HFFc6 (cell line): ENCODE measurements at regions not wholly inside any gene's neighbourhood (a gene's known extent, or its start where the extent isn't known, plus 50 kb on each side); places are given as distances from the start of the nearest gene placed in this dataset.

Source experiments
- DNase-seq: peaks from one replicate; pipeline ENCODE4 v3.0.0-alpha.2; 2018
- H3K27ac Mint-ChIP-seq: 2 replicates; pipeline ENCODE4 v1.8.0; 2020; ENCODE audit warnings: mild to moderate bottlenecking, mixed read lengths
- H3K27me3 Mint-ChIP-seq: 2 replicates; pipeline ENCODE4 v1.8.0; 2021; ENCODE audit warnings: mild to moderate bottlenecking, moderate library complexity, mixed read lengths; ENCODE audit not compliant: insufficient read depth
- H3K36me3 Mint-ChIP-seq: 2 replicates; pipeline ENCODE4 v1.8.0; 2021; ENCODE audit warnings: low read depth, mixed read lengths
- H3K4me1 Mint-ChIP-seq: 2 replicates; pipeline ENCODE4 v1.8.0; 2020; ENCODE audit warnings: low read depth, mixed read lengths
- H3K4me3 Mint-ChIP-seq: 2 replicates; pipeline ENCODE4 v1.8.0; 2020; ENCODE audit warnings: mild to moderate bottlenecking, moderate library complexity, mixed read lengths
- H3K9me3 Mint-ChIP-seq: 2 replicates; pipeline ENCODE4 v1.8.0; 2020; ENCODE audit warnings: mild to moderate bottlenecking, mixed read lengths
- TF ChIP-seq, protein P1 (sequence below): fragments of 200-600 bp; sonication (generic); IDR thresholded peaks from 2 replicates; pipeline ENCODE4 v1.5.0; 2021; ENCODE audit warnings: antibody characterized with exemption, mild to moderate bottlenecking

- no peak for DNase-seq
- TF ChIP-seq, protein P1, sequence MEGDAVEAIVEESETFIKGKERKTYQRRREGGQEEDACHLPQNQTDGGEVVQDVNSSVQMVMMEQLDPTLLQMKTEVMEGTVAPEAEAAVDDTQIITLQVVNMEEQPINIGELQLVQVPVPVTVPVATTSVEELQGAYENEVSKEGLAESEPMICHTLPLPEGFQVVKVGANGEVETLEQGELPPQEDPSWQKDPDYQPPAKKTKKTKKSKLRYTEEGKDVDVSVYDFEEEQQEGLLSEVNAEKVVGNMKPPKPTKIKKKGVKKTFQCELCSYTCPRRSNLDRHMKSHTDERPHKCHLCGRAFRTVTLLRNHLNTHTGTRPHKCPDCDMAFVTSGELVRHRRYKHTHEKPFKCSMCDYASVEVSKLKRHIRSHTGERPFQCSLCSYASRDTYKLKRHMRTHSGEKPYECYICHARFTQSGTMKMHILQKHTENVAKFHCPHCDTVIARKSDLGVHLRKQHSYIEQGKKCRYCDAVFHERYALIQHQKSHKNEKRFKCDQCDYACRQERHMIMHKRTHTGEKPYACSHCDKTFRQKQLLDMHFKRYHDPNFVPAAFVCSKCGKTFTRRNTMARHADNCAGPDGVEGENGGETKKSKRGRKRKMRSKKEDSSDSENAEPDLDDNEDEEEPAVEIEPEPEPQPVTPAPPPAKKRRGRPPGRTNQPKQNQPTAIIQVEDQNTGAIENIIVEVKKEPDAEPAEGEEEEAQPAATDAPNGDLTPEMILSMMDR, result no peak
- 0 out of 2 replicates have a peak, but pooled peaks cover 7% of the 10 kb centered on the region for H3K36me3 Mint-ChIP-seq
- H3K27ac Mint-ChIP-seq, result no peak overlapping the region
- no peaks in the 10 kb centered on the region for H3K27me3 Mint-ChIP-seq
- no peaks in the 10 kb centered on the region for H3K4me1 Mint-ChIP-seq
- H3K4me3 Mint-ChIP-seq, result no peak overlapping the region
- H3K9me3 Mint-ChIP-seq, result peaks cover 29% of the 10 kb centered on the region
These were observed 384.3 kb downstream of the PIK3C3 start for GRCh38 chr18:42339372-42339771.

DNA sequence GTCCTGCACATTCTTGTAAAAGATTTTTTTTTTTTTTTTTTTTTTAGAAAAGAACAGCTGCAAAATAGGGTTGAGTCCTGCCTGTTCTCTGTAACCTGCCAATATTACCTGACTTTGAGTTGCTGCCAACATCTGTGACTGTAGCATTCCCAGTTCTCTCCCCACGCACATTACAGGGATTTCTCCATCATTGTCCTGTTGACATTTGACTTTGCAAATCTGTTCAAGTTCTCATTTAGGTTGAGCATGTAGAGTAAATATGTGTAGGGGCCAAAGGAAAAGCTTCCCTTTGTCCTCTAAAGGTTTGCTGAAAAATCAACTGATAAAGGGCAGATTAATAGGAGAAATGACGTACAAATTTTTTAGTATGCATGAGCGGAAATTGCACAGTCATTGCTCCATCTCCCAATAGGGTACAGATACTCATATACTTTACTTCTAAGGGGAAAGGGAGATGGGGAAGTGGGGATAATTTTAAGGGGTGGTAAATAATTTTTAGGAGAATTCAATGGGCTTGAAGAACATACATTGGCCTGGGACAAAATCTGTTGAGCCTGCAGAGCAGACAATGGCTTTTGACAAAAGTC lies 385.5 kb downstream of the PIK3C3 start:
- no peak overlapping the region for H3K4me3 Mint-ChIP-seq
- no peak overlapping the region for H3K27ac Mint-ChIP-seq
- H3K27me3 Mint-ChIP-seq, result no peaks in the 10 kb centered on the region
- 0 out of 2 replicates have a peak, but pooled peaks cover 7% of the 10 kb centered on the region for H3K36me3 Mint-ChIP-seq
- TF ChIP-seq, protein P1, result no peak
- no peak for DNase-seq
- H3K4me1 Mint-ChIP-seq, result no peaks in the 10 kb centered on the region
- peaks cover 25% of the 10 kb centered on the region for H3K9me3 Mint-ChIP-seq

DNA sequence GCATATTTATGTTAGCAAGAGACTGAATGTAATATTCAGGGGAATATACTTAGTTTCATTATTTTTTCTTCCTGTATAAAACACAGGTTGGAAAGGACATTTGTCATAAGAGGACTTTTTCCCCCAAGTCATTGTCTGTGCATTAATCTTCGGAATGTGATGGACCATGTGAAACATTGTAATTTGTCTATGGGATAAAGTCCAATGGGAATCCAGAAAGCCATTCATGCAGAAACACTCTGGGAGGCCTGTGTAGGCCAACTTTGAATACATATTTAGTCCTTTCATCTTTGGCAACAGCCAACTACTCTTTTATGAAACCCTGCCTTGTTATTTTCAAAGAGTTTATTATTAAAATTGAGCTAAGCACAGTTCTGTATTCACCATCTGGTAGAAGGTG lies 386.4 kb downstream of the PIK3C3 start:
- Mint-ChIP-seq H3K27ac (no peak overlapping the region), H3K9me3 (peaks cover 22% of the 10 kb centered on the region), H3K4me3 (no peak overlapping the region), H3K27me3 (no peaks in the 10 kb centered on the region), H3K4me1 (no peaks in the 10 kb centered on the region), H3K36me3 (0 out of 2 replicates have a peak, but pooled peaks cover 7% of the 10 kb centered on the region)
- TF ChIP-seq, protein P1, result no peak
- DNase-seq, result no peak

DNA sequence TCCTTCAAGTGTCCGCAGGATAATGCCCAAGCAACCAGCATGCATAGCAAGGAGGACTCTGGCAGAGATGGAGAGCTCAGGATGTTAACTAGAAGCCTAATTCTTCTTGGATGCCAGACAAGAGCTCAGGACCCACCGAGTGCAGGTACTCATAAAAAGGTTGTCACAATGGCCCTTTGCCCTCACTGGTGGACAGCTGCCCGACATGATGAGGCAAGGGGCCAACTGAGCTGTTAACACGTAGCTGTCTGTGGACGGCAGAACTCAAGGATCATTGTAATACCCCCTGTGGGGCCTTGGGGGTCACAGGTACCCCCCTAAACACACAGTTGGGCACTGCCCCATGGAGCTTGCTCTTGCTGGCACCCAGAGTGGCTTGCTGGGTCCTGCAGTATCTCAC lies 393.7 kb downstream of the PIK3C3 start:
- TF ChIP-seq, protein P1, result no peak
- no peak overlapping the region for H3K27ac Mint-ChIP-seq
- no peak for DNase-seq
- H3K4me3 Mint-ChIP-seq, result no peak overlapping the region
- H3K36me3 Mint-ChIP-seq, result no peaks in the 10 kb centered on the region
- H3K9me3 Mint-ChIP-seq, result peaks cover 10% of the 10 kb centered on the region
- H3K4me1 Mint-ChIP-seq, result no peaks in the 10 kb centered on the region
- no peaks in the 10 kb centered on the region for H3K27me3 Mint-ChIP-seq

DNA sequence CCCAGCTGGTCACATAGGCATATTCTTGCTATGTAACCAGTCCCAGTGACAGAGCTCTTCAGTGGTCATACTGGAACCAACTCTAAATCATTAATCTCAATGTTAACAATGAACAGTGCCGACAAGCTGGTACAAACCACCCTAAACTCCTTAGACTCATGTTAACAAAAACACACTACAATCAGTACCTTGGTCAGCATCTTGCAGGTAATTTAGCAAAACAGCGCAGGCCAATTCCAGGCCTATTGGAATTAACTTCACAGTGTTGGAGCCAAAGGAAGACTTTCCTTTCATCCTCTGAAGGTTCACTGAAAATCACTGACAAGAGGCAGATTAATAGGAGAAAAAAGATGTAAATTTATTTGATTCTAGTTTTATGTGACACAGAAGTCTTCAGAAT lies 396.4 kb downstream of the PIK3C3 start:
- Mint-ChIP-seq H3K36me3 (no peaks in the 10 kb centered on the region), H3K9me3 (peaks cover 10% of the 10 kb centered on the region), H3K4me3 (no peak overlapping the region), H3K4me1 (no peaks in the 10 kb centered on the region), H3K27me3 (no peaks in the 10 kb centered on the region), H3K27ac (no peak overlapping the region)
- TF ChIP-seq, protein P1, result no peak
- no peak for DNase-seq
